WTC11 (cell line): ENCODE measurements at regions not wholly inside any gene's neighbourhood (a gene's known extent, or its start where the extent isn't known, plus 50 kb on each side); places are given as distances from the start of the nearest gene placed in this dataset.

ENCODE experiments used
- TF ChIP-seq, protein P1 (sequence below): sonication (generic); formaldehyde crosslinking; IDR thresholded peaks from 2 replicates; pipeline ENCODE4 v1.8.1; 2022; ENCODE audit warnings: missing genetic modification reagents, borderline replicate concordance
- TF ChIP-seq, protein P2 (sequence below): fragments of 200-600 bp; IDR thresholded peaks from 2 replicates; pipeline ENCODE4 v1.8.0; 2022; ENCODE audit warnings: antibody characterized with exemption

DNA sequence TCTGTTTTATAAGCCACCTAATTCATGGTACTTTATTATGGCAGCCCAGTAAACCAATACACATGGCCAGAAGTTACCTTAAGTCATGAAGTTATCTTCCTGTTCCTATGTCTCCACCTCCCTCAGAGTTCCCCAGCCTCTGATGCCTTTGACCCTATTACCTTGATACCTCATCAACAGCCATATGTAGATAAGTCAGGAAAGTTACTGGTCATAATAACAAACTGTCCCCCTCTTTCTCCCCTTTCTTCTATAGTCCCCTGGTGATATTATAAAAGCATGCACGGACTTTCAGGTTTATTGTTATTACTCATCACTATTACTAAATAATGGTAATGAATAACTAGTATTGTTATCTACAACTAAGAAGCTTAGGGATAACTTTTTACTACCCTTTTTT lies 168.9 kb upstream of the FER start:
- TF ChIP-seq, protein P1, sequence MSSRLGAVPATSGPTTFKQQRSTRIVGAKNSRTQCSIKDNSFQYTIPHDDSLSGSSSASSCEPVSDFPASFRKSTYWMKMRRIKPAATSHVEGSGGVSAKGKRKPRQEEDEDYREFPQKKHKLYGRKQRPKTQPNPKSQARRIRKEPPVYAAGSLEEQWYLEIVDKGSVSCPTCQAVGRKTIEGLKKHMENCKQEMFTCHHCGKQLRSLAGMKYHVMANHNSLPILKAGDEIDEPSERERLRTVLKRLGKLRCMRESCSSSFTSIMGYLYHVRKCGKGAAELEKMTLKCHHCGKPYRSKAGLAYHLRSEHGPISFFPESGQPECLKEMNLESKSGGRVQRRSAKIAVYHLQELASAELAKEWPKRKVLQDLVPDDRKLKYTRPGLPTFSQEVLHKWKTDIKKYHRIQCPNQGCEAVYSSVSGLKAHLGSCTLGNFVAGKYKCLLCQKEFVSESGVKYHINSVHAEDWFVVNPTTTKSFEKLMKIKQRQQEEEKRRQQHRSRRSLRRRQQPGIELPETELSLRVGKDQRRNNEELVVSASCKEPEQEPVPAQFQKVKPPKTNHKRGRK (CRISPR knock-in tag), result no peak
- TF ChIP-seq, protein P2, sequence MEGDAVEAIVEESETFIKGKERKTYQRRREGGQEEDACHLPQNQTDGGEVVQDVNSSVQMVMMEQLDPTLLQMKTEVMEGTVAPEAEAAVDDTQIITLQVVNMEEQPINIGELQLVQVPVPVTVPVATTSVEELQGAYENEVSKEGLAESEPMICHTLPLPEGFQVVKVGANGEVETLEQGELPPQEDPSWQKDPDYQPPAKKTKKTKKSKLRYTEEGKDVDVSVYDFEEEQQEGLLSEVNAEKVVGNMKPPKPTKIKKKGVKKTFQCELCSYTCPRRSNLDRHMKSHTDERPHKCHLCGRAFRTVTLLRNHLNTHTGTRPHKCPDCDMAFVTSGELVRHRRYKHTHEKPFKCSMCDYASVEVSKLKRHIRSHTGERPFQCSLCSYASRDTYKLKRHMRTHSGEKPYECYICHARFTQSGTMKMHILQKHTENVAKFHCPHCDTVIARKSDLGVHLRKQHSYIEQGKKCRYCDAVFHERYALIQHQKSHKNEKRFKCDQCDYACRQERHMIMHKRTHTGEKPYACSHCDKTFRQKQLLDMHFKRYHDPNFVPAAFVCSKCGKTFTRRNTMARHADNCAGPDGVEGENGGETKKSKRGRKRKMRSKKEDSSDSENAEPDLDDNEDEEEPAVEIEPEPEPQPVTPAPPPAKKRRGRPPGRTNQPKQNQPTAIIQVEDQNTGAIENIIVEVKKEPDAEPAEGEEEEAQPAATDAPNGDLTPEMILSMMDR, result no peak
